HG02642 (cell line): ENCODE measurements at regions not wholly inside any gene's neighbourhood (a gene's known extent, or its start where the extent isn't known, plus 50 kb on each side); places are given as distances from the start of the nearest gene placed in this dataset.
"Not testable (repeated sequence)": the region's sequence is repeated elsewhere in the genome, so short reads cannot be mapped to it uniquely, and the experiment has no call there.

ENCODE experiments used
- ATAC-seq: cut with Tn5 transposase; IDR thresholded peaks from one replicate; pipeline ENCODE4 v1.9.1; 2021; ENCODE audit warnings: mild to moderate bottlenecking; ENCODE audit not compliant: unreplicated experiment, poor library complexity

DNA sequence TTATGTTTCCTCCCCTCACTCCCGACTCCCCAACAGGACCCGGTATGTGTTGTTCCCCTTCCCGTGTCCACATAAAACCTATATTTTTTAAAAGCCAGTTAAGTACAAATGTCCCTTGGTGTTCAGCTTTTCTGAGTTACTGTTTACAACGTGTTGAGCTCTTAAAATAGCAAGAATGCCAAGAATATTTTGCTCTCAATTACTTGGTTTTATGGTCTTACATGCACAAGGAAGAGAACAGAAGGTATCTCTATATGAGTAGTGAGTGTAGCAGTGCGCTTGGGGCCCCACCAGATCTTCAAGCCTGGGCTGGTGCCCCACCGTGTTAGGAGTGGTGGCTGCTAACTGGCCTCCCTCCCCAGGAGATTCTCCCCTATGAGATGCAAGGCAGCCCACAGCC lies 75.3 kb downstream of the RIN2 start:
- ATAC-seq, result no peak

DNA sequence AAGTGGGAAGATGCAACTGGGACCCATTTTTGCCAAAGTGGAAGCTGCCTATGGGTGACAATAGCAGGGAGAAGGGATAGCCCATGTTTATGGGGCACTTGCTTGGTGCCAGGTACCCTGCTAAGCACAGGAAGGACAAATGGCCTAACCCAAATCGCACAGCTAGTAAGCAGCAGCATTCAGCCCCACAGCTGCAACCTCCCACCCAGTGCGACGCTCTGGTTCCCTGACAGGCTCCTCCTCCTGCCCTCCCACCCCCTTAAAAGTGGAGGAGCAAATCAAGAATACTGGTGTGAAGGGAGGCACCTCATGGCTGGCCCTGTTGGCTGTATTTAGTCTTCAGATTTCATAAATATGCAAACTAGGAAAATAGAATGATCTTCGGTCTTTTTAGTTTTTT lies 76.2 kb downstream of the RIN2 start:
- no peak for ATAC-seq

DNA sequence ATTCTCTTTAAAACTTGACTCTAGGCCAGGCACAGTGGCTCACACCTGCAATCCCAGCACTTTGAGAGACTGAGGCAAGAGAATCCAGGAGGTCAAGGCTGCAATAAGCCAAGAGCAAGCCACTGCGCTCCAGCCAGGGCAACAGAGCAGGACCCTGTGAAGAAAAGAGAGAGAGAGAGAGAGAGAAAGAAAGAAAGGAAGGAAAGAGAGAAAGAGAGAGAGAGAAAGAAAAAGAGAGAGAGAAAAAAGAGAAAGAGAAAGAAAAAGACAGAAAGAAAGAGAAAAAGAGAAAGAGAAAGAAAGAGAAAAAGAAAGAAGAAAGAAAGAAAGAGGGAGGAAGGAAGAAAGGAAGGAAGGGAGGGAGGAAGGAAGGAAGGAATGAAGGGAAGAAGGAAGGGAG lies 76.7 kb downstream of the RIN2 start:
- ATAC-seq, result no peak

DNA sequence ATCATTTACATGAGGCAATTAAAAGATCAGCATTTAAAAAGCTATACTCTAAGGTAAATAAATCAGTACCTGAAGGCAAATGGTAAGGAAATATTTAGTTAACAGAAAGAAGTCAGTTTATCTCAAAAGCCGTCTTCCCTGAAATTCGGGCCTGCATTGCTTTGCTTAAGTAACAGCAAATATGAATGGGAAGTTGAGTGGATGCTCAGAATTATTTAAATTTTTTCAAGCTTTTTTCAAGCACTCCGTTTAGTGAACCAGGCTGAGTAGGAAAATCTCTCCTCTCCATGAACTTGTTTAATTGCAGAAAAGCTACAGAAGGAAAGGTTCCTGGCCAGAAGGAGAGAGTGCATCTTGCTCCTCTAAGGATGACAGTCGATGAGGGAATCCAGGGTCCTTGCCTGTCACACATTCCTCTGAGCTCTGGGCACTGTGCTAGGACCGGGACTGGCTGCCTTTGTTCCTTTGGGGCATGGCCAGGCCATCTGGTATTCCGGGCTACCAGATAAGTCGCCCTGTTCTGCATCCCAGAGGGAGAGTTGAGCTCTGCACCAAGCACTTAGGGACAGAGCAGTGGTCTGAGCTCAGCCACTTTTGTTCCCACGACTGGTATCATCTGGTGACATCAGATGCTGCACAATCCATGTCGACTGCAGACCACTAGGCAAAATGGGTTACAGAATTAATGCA lies 77.6 kb downstream of the RIN2 start:
- ATAC-seq, result no peak

DNA sequence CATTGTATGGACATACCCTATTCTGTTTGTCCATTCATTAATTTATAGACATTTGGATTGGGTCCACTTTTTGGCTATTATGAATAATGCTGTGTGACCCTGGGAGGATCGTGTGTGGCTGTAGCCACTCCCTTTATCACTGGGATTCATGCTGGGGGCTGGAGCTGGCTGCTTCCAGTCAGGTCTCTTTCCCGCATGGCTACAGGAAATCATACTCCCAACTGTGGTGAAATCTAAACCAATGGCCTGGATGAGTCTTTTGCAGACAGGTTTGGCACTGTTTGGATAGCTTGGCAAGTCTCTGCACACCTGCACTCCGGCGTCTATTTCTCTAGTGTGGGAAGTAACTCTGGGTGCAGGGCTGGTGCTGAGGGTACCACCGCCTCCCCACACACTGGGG lies 80.4 kb downstream of the RIN2 start:
- ATAC-seq, result no peak

DNA sequence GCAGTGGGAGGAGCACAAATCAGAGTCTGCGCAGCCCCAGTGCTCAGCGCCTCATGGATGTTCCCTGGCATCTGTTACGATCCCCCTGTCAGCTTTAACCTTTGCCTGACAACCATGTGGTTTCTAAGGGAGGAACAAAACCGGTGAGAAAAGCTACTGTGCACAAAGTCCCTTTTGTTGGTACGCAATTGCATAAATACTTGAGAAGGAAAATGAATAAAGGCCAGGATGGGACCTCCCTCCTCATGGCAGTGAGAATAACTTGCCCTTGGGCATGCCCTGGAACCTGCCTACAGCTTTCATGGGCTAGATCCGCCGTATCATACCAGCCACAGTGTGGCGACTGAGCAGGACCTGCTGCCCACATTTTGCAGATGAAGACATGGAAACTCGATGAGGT lies 81.0 kb downstream of the RIN2 start:
- no peak for ATAC-seq

DNA sequence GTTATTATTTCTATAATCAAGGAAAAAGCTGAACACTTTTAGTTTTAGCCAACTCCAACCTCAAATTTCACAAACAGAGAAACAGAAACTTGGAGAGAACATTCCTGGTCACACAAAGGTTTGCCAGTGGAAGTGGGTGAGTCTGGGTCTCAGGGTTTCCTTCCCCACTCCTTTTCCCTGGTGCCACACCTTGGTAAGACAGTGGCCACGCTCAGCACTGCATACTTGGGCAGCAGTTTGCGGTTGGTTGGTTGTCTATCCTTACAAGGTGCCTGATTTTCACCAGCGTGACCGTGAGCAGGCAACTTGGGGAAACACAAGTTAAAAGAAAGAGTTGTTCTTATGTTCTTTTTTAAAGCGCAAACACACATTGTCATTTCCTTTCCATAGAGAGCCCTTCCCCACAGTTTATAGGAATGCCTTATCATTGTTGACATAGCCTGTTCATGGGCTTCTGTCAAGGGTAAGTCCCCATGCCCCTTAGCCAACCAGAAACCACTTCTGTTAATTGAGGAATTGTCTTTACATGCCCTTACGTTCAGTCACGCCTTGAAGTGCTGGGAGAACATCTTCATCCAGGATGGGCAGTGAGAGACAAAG lies 82.2 kb downstream of the RIN2 start:
- no peak for ATAC-seq

DNA sequence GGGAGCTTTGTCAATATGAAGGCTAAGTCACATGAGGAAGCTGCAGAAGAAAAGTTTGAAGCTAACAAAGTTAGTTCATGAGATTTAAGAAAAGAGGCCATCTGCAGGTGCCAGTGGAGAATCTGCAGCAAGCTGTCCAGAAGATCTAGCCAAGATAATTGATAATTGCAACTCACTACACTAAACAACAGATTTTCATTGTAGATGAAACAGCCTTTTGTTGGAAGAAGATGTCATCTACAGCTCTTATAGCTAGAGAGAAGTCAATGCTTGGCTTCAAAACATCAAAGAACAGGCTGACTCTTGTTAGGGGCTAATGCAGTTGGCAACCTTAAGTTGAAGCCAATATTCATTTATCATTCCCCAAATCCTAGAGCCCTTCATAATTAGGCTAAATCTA lies 83.7 kb downstream of the RIN2 start:
- no peak for ATAC-seq

DNA sequence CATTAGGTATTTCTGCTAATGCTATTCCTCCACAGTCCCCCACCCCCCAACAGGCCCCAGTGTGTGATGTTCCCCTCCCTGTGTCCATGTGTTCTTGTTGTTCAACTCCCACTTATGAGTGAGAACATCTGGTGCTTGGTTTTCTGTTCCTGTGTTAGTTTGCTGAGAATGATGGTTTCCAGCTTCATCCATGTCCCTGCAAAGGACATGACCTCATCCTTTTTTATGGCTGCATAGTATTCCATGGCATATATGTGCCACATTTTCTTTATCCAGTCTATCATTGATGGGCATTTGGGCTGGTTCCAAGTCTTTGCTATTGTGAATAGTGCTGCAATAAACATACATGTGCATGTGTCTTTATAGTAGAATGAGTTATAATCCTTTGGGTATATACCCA lies 86.8 kb downstream of the RIN2 start:
- ATAC-seq, result not testable (repeated sequence)

DNA sequence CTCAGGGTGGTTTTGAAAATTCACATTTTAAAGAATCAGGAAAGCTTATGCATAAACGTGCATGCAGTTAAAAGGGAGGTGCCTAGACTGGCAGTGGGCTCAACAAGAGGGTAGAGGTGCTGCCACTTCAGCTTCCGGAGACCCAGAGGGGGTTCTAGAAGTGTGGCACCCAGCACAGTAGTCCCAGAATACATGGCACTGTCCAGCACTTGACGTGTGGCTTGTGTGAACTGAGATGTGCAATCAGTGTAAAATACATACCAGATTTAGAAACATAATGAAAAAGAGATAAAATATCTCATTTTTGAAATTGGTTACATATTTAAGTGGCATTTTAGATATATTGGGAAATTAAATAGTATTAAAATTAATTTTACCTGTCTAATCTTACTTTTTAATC lies 89.3 kb downstream of the RIN2 start:
- no peak for ATAC-seq

DNA sequence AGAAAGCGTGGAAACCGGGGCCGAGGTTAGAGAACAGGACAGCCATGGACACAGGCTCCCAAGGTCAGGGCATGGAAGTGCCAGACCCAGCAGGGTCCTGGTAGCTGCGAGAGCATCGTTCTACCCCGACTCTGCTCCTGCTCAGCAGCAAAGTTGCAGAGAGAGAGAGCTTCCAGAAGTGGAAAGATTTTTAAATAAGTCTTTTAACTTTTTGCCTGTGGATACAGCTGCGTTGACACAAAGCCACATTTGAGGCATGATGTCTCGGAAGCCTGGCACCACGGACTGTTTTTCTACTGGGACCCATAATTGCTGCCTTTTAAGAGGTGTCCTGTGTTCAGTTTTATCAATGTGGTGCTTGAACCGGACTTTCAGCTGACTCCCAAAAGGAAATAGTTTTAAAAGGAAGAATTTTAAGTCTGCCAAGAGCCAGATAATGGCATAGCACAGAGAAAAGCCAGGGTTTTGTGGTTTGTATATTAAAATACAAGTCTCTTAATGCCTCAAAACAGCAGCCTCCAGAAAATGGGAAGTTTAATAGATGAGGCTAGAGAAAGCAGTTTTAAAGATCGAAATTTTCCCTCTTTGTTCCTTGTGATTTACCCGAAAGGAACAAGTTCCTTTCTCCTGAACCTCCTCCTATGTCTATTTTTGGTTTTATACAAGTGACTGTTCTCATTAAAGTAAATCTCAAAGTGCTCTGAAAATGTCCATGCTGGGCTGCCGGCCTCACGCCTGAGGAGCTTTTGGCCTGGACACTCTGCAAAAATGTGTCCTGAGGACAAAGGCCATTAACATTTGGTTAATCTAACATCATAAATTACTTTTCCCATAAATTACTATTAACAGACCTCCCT lies 91.5 kb downstream of the RIN2 start:
- ATAC-seq, result no peak

DNA sequence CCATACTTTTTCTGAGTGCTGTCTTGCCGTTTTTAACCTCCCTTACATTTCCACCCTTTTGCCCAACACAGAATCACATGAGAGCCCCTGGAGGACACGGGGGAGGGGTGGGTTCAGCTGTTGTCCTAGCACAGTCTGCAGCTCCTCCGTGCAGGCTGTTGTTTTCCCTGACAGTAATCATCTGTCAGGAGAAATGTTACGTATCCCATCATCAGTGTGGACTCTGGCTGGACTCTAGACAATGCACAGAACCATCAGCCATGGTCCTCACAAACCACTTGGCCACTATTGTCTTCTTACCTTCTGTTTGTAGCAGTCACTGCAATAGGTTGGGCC lies 92.1 kb downstream of the RIN2 start:
- ATAC-seq, result no peak

DNA sequence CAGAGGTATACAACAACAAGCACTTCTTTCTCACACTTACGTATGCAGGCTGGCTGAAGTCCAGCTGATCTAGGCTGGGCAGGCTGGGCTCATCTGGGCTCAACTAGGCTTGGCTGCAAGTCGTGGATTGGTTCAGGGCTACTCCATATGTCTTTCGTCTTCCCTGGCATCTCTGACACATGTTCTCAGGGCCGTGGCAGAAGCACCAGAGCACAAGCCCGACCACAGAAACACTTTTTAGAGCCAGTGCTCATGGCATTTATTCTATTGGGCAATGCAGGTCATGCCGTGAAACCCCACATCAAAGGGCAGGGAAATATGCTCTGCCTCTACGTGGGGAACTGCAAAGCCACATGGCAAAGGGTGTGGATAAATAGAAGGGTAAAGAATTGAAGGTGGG lies 93.8 kb downstream of the RIN2 start:
- ATAC-seq, result no peak

DNA sequence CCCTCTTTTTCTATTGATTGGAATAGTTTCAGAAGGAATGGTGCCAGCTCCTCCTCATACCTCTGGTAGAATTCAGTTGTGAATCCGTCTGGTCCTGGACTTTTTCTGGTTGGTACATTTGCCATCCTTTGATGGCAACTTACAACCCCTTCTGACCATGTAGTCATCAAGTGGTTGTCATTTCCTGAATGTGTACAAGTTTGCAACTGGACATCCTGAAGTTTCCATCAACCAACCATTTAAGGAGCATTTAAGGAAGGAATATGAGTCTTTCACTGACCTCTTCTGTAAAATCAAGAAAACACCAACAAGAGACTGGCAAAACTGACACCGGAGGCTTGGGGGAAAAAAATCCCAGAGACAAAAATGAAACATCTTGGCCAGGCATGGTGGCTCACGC lies 97.4 kb downstream of the RIN2 start:
- ATAC-seq, result no peak

DNA sequence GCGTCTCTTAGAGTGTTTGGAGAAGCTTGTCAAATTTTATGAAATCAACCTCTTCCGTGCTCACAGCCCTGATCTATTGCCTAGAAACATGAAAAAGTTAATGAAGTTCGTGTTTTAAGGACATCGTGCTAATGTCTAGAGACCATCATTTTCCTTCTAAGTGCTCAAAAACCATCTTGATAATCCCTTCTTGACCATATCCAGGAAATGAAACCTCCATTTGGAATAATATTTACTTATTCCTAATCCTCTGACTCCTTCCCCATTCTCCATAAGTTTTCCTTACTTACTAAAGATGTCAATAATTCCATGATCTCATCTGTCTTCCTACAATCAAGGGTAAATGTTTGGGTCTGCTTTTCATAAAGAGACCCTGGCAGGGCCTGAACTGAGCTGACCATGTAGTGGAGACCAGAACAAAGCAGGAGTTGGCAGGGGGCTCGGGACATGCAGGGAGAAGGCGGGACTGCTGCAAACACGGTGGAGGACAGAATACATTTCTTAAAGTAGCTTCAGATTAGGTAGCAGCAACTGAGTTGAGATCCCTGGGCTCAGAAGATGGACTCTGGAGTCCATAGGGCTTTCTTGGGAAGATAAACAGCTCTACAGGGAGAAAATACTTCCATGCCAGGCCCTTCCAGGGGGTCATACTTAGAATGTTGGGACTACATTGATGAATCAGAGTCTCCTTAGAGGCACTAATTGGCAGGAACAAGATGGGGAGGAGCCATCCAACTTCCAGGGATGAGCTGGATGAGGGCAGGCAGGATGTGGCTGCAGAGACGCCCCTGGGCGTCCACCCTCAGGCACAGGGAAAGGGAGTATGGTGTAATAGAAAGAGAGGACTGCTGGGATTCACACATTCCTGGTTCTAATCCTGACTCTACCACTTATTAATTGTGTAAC lies 100.7 kb downstream of the RIN2 start:
- no peak for ATAC-seq

DNA sequence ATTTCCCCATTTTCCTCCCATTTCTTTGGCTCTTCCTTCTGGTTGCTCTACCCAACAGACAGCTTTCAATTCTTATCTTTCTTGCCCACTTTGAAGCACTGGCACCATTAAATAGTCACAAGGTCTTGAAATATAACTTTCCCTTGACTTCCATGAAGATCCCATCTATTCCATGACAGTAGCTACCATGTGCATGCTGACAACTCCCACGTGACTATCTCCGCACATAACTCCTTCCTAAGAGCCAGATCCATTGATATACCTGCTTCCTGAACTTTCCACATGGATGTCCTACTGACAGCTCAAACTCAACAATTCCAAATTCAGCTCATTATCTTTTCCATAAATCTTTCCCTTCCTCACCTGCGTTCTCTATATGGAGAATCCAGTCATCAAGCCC lies 101.4 kb downstream of the RIN2 start:
- no peak for ATAC-seq

DNA sequence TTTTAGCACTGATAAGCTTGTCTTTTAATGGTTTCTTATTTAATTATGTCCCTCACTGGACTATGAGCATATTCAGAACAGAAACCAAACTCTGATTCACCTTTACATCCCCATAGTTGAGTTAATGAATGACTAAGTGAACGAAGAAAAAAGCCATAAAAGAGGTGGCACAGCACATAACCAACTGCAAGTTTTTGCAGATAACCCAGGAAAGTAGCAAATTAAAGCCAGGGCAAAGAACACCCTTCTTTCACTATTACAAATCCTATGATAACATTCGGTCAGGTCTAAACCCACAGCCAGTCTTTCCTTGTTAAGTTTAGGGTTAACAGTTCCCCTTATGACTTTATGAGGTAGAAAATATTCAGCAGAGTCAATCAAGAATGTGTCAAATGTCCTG lies 102.7 kb downstream of the RIN2 start:
- ATAC-seq, result no peak

DNA sequence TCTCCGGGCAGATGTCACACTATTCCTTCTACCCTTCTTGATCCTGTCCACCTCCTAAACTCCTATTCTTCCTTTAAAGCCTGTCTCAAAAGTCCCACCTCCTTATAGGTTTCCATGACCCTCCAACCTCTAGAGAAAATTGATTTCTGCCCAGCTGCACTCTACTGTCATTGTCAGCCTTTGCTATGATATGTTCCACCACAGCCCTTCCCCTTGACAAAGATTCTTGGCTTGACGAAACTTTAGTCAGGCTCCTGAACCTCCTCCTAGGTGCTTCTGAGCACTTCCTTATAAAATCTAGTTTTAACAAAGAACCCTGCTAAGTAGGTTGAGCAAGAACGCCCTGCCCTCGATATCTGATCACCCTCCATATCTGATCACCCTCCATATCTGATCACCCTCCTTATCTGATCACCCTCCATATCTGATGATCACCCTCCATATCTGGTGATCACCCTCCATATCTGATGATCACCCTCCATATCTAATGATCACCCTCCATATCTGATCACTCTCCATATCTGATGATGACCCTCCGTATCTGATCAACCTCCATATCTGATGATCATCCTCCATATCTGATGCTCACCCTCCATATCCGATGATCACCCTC lies 103.2 kb downstream of the RIN2 start:
- ATAC-seq, result no peak

DNA sequence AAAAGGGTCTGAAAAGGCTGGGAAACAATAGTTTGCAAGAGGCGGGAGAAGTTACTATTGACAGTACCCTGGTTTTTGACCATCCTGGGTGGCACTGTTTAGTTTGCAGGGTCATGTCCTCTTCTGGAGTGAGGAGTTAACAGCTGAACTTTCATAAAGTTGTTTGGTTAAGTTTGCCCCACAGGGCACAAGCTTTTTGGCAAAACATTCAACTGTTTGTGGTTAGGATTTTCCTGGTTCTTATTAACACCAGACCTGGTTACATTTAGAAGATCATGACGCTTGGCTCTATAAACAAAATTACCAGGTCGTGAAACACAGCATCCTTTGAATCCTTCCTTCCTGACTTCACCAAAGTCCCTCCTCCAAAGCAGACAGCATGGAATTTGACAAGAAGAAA lies 106.1 kb downstream of the RIN2 start:
- no peak for ATAC-seq

DNA sequence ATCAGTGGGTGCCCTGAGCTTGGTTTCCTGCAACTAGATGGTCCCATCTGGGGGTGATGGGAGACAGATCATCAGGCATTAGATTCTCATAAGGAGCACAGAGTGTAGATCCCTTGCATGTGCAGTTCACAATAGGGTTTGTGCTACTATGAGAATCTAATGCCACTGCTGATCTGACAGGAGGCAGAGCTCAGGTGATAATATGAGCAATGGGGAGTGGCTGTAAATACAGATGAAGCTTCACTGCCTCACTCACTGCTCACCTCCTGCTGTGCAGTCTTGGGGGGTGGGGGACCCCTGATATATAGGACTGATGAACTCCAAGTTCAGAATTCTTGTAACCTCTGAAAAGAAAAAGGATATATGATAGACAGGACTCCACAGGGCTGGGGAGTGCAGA lies 108.0 kb downstream of the RIN2 start:
- ATAC-seq, result no peak
